NB4 (cell line): ENCODE measurements at regions not wholly inside any gene's neighbourhood (a gene's known extent, or its start where the extent isn't known, plus 50 kb on each side); places are given as distances from the start of the nearest gene placed in this dataset.
A peak's percentile ranks its signal among the peaks of the same experiment; 100 is the strongest.

ENCODE experiments used
- DNase-seq: peaks from one replicate; pipeline ENCODE4 v3.0.0; 2010; ENCODE audit warnings: low read depth
- H3K4me3 ChIP-seq: one replicate; pipeline ENCODE4 v1.5.1; 2011; ENCODE audit warnings: mild to moderate bottlenecking, low read depth, low read length, moderate library complexity
- CTCF ChIP-seq: IDR thresholded peaks from one replicate; pipeline ENCODE4 v1.5.1; 2012; ENCODE audit warnings: low read depth, low read length
- MAX ChIP-seq: IDR thresholded peaks from 2 replicates; pipeline ENCODE4 v1.6.1; 2011; ENCODE audit warnings: low read depth, low read length
- MYC ChIP-seq: IDR thresholded peaks from 2 replicates; pipeline ENCODE4 v1.6.1; 2011; ENCODE audit warnings: low read depth, low read length
- POLR2A ChIP-seq: IDR thresholded peaks from 2 replicates; pipeline ENCODE4 v1.6.1; 2011; ENCODE audit warnings: mild to moderate bottlenecking; ENCODE audit not compliant: insufficient read length; ENCODE audit errors: extremely low read depth

GRCh38 chr12:45667761-45668160, 61.7 kb upstream of the ARID2 start:
- no peak for DNase-seq
- H3K4me3 ChIP-seq: no peak overlapping the region
- TF ChIP-seq MYC (no peak), POLR2A (no peak), MAX (no peak), CTCF (no peak)

GRCh38 chr12:45668641-45669040, 60.9 kb upstream of the ARID2 start:
- no peak overlapping the region for H3K4me3 ChIP-seq
- TF ChIP-seq MAX (no peak), MYC (no peak), POLR2A (no peak), CTCF (no peak)

GRCh38 chr12:45669093-45669492, 60.4 kb upstream of the ARID2 start:
- DNase-seq: peak; percentile 38
- TF ChIP-seq MYC (no peak), POLR2A (no peak), MAX (no peak), CTCF (no peak)
- H3K4me3 ChIP-seq: no peak overlapping the region

More at GRCh38 chr12:45668641-45669040, 60.9 kb upstream of the ARID2 start:
- no peak for DNase-seq

GRCh38 chr12:45669792-45670191, 59.7 kb upstream of the ARID2 start:
- H3K4me3 ChIP-seq: no peak overlapping the region
- TF ChIP-seq POLR2A (no peak), MAX (no peak), CTCF (no peak), MYC (no peak)
- DNase-seq: no peak

- TF ChIP-seq CTCF (no peak), MYC (peak; percentile 65), POLR2A (no peak), MAX (peak; percentile 59; the same call in 1 of the 2 replicates)
- no peak overlapping the region for H3K4me3 ChIP-seq
- peak; percentile 93 for DNase-seq
Observed at GRCh38 chr12:45670346-45671065, 59.0 kb upstream of the ARID2 start.
